ENCODE measurements at regions not wholly inside any gene's neighbourhood (a gene's known extent, or its start where the extent isn't known, plus 50 kb on each side); places are given as distances from the start of the nearest gene placed in this dataset.

DNA sequence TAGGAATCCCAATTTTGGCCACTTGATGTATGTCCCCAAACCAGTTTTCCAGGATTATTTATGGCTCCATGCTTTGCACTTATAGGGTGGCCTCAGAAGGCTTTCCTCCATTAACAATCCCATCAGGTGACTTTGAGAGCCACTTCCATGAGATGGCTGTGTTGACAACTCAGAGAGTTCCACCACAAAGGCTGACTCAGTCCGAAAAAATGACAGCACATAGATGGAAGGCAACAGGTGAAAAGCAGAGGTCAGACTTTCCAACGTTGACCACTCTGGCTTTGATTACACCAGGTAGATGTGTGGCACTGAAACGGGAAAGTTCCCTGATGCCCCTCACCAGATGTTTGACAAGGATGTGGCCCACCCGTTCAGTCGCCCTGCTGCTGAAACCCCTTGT lies 431.4 kb upstream of the TNP1 start:
- Histone ChIP-seq H3K27me3 (peaks cover 0 to 9% (median 0%) of the 10 kb centered on the region in 4 donors), H3K36me3 (no peaks in the 10 kb centered on the region), H3K9me3 (no peaks in the 10 kb centered on the region), H3K27ac (no peak overlapping the region), H3K4me1 (peaks cover 0 to 32% (median 13%) of the 10 kb centered on the region in 3 donors), H3K4me3 (no peak overlapping the region)
- 40 to 96% methylated on average over 1 to 4 of the region's 5 CpGs for WGBS, 2 donors
- intact Hi-C loops (cut with DNase I): no loop called here
- no peak for DNase-seq
- TF ChIP-seq POLR2A (IDR thresholded peaks at IDR 0.05): no peak
- TF ChIP-seq, protein P1, sequence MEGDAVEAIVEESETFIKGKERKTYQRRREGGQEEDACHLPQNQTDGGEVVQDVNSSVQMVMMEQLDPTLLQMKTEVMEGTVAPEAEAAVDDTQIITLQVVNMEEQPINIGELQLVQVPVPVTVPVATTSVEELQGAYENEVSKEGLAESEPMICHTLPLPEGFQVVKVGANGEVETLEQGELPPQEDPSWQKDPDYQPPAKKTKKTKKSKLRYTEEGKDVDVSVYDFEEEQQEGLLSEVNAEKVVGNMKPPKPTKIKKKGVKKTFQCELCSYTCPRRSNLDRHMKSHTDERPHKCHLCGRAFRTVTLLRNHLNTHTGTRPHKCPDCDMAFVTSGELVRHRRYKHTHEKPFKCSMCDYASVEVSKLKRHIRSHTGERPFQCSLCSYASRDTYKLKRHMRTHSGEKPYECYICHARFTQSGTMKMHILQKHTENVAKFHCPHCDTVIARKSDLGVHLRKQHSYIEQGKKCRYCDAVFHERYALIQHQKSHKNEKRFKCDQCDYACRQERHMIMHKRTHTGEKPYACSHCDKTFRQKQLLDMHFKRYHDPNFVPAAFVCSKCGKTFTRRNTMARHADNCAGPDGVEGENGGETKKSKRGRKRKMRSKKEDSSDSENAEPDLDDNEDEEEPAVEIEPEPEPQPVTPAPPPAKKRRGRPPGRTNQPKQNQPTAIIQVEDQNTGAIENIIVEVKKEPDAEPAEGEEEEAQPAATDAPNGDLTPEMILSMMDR (IDR thresholded peaks at IDR 0.05): no peak

DNA sequence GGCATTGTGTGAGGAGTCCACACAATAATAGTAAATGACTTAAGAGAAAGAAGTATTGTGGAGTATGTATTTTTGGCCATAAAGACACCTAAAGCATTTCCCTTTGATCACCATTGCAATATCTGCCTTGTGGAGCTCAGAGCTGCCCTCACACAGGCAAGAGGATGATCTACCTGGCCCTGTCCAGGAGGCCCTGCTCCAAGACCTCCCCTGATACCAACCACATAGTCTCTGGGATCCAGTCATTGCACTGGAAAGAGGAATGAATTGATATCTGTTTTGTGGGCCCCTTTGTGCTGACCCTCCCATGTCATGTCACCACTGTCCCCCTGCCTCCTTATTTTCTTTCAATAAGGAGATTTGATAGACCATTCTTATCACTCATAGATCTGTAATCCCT lies 430.6 kb upstream of the TNP1 start:
- TF ChIP-seq POLR2A (IDR thresholded peaks at IDR 0.05): no peak
- TF ChIP-seq, protein P1 (IDR thresholded peaks at IDR 0.05): no peak
- intact Hi-C loops (cut with DNase I): no loop called here
- no peaks in the 10 kb centered on the region for H3K9me3 ChIP-seq
- H3K4me3 ChIP-seq: no peak overlapping the region
- peaks cover 0 to 17% (median 0%) of the 10 kb centered on the region in 4 donors for H3K27me3 ChIP-seq
- H3K4me1 ChIP-seq: peaks cover 0 to 34% (median 13%) of the 10 kb centered on the region in 3 donors
- H3K27ac ChIP-seq: peak overlapping the region in 1 of 4 donors; percentile 34
- H3K36me3 ChIP-seq: no peaks in the 10 kb centered on the region
- DNase-seq: no peak

DNA sequence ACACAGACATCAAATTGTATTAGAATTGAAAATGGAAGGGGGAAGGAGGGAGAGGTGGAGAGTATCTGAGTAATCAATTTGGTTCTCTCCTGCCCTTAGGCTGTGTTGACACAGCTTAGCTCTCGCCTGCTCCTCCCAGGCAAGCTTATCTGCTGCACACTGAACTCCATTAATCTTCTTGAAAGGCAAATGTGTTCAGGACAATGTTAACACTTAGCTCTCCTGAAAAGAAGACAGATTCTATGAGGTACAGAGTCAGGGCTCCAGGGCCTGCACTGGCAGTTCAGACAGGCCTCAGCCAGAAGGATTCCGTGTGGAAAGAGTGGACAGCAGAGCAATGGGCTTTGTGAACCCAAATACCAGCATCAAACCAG lies 430.0 kb upstream of the TNP1 start:
- 8 to 42% methylated on average over 2 of the region's 2 CpGs for WGBS, 2 donors
- H3K27me3 ChIP-seq: peaks cover 0 to 18% (median 0%) of the 10 kb centered on the region in 4 donors
- no peak overlapping the region for H3K4me3 ChIP-seq
- H3K27ac ChIP-seq: peak overlapping the region in 1 of 4 donors; percentile 34
- no peaks in the 10 kb centered on the region for H3K36me3 ChIP-seq
- DNase-seq: no peak
- intact Hi-C loops (cut with DNase I): no loop called here
- no peaks in the 10 kb centered on the region for H3K9me3 ChIP-seq
- H3K4me1 ChIP-seq: peaks cover 0 to 35% (median 13%) of the 10 kb centered on the region in 3 donors
- TF ChIP-seq, protein P1 (IDR thresholded peaks at IDR 0.05): no peak
- TF ChIP-seq POLR2A (IDR thresholded peaks at IDR 0.05): no peak

DNA sequence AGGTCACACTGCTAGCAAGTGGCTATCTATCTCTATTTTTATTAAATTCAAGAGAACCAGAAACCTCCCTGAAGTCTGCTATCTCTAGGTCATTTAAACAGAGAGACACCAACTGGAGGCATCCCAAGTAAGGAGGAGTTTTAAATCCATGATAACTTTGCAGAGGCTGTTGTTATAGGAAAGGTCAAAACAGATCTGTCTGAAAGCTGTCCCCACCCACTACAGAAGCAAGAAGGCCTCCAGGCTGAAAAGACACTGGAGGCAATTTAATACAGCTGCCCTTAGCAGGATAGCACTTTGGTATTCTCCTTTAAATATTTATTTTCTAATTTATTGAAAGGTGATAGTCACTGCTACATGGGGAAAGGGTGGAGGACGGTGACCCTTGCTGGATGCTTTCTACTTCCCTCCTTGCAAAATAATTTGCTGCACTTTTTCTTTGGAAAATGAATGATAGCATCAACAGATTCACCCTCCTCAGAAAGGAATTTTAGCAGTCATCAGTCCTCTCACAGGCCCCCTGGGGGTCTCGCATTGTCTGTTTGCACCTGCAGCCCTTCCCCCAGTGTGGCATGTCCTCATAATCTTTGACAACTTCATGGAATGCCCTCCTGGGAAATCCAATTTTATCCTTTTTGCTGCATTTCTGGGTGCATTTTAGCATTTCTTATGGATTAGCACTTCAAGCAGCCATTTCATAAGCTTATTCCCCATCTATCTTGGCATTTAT lies 429.5 kb upstream of the TNP1 start:
- 57 to 70% methylated on average over 2 of the region's 2 CpGs for WGBS, 2 donors
- Histone ChIP-seq H3K27me3 (peaks cover 0 to 18% (median 0%) of the 10 kb centered on the region in 4 donors), H3K27ac (peak overlapping the region in 1 of 4 donors; percentile 34), H3K4me1 (peaks cover 0 to 35% (median 13%) of the 10 kb centered on the region in 3 donors), H3K9me3 (no peaks in the 10 kb centered on the region), H3K36me3 (no peaks in the 10 kb centered on the region), H3K4me3 (no peak overlapping the region)
- no peak for DNase-seq
- intact Hi-C loops (cut with DNase I): no loop called here
- no peak for TF ChIP-seq POLR2A (IDR thresholded peaks at IDR 0.05)
- TF ChIP-seq, protein P1 (IDR thresholded peaks at IDR 0.05): no peak

DNA sequence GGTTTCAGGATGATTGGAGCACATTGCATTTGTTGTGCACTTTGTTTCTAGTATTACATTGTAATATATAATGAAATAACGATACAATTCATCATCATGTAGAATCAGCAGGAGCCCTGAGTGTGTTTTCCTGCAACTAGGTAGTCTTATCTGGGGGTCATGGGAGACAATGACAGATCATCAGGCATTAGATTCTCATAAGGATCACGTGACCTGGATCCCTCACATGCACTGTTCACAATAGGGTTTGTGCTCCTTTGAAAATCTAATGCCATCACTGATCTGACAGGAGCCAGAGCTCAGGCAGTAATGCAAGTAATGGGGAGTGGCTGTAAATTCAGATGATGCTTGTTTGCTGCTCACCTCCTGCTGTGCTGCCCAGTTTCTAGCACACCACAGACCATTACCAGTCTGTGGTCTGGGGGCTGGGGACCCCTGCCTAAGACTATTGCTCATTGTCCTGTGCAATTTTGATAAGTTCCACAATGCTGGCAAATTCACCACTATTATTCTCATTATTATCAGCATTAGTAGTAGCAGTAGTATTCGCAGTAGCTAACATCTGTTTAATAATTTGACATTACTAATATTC lies 428.7 kb upstream of the TNP1 start:
- Histone ChIP-seq H3K27me3 (peaks cover 0 to 19% (median 0%) of the 10 kb centered on the region in 4 donors), H3K9me3 (no peaks in the 10 kb centered on the region), H3K27ac (no peak overlapping the region), H3K36me3 (no peaks in the 10 kb centered on the region), H3K4me1 (peaks cover 0 to 28% (median 13%) of the 10 kb centered on the region in 3 donors), H3K4me3 (no peak overlapping the region)
- no peak for TF ChIP-seq POLR2A (IDR thresholded peaks at IDR 0.05)
- TF ChIP-seq, protein P1 (IDR thresholded peaks at IDR 0.05): no peak
- WGBS, 2 donors: 38 to 59% methylated on average over 3 of the region's 3 CpGs
- intact Hi-C loops (cut with DNase I): no loop called here
- no peak for DNase-seq
